ENCODE measurements at regions not wholly inside any gene's neighbourhood (a gene's known extent, or its start where the extent isn't known, plus 50 kb on each side); places are given as distances from the start of the nearest gene placed in this dataset.
"Not testable (repeated sequence)": the region's sequence is repeated elsewhere in the genome, so short reads cannot be mapped to it uniquely, and the experiment has no call there.

DNA sequence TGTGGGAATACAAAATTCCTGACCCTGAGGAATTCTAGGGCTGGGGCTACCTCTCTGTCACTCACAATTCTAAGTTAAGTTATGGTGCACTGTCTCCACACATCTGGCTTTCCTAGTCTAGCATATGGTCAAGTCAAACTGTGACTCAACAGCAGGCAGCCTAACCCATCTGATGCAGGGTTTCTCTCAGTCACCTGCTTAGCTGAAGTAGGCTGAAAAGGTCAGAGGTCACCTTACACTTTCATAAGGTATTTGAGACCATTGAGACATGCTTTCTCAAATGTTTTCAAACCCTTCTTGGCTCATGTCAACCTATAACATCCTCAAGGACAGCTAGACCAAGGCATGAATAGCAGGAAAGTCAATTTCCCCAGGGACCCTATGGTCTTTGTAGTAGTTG lies 196.5 kb upstream of the STK26 start:
- DNase-seq (ENCODE audit: low read depth in 2 of 2), result no peak

DNA sequence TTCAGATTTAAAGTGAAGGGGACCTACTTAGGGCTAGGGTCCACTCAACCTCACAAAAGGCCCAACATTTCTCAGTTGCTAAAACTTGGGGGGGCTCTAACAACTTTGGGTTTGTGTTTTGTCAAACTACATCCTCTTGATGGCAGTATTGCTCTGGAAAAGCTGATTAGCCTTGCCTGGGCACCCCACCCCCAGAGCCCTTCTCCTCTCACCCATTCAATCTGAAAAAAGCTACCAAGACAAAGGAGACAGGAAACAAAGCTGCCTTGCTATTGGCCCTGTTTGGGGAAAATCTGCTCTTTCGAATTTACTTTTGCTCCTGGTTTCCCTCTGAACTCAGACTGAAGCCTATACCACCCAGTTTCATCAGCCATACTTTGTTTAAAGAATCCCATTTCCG lies 195.2 kb upstream of the STK26 start:
- no peak for DNase-seq (ENCODE audit: low read depth in 2 of 2)

DNA sequence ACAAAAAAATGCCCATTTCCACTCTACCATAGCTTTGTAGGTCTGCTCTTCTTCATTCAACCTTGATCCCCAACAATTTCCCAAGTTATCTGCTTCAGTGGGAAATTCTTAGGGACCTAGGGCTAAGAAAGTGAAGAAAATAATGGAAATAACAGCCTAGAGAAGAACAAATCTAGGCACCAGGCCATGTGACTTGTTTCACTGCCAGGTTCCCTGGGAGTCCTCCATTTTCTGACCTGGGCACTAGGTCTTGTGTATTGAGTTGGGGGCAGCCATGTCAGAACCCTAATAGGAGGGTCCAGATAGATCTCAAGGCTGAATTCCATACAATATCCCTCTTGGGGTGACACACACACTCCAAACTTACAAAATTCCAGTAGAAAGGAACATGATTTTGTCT lies 194.6 kb upstream of the STK26 start:
- DNase-seq (ENCODE audit: low read depth in 2 of 2), result no peak

DNA sequence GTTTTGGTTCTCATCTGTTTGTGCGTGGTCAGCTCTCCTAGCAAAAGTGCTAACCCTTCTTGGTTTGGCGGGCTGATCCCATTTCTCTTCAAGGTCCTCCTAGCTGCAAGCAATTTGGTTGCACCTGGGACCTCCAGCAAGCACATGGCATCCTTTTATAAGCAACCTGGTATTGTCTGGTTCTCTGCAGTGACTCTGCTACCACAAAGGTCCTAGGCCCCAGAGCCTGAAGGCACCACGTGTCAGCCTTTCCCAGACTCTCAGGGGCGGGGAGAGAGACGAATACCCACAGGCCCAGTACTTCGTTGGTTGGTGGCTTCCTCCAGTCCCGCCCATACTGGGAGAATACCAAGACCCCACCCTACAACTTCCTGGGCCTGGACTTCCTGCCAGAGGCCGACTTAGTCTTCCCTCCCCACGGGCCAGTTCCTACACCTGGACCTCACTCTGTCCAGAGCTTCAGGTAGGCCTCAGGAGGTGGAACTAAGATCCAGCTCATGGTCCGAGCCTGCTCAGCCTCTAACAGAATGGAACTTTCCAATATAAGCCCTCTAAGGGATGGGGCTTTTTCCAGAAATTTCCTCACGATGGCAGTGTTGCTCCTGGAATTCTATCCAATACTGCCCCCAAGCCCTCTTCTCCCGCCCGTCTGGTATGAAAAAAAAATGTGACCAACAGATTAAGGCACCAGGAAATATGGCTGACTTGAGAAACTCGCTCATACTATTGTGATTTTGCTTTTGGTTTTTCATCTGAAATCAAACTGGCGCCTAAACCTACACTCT lies 192.5 kb upstream of the STK26 start:
- DNase-seq (ENCODE audit: low read depth in 2 of 2), result no peak

DNA sequence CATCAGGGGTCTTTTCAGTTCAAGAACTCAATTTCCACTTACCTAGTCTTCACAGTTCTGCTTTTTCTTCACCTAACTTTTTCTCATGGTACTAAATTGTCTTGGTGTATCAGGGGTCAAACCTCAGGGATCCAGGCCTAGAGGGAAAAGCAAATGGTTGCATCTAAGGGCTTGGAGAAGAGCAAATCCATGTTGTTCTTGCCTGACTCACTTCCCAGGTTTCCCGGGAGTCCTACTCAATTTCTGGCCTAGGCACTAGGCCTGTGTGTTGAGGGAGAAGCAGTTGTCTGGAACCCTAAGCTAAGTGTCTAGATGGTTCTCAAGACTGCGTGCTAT lies 191.9 kb upstream of the STK26 start:
- DNase-seq (ENCODE audit: low read depth in 2 of 2), result no peak

DNA sequence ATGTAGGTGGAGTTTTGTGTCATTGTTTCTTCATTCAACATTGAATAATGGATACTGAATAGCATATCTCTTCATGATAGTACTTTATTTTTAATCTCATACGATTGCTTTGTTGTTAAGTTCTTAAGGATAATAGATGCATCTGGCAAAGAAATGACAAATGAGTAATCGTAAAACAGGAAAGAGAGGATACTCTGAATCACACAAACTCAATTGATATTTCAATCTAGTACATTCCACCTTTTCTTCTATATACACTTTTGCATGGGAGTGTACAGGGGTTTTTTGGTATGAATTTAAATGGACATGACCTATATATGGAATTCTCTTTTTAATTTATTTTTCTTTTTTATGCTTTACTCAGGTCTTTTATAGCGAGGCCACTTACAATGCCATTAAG lies 186.9 kb upstream of the STK26 start:
- DNase-seq (ENCODE audit: low read depth in 2 of 2), result no peak

DNA sequence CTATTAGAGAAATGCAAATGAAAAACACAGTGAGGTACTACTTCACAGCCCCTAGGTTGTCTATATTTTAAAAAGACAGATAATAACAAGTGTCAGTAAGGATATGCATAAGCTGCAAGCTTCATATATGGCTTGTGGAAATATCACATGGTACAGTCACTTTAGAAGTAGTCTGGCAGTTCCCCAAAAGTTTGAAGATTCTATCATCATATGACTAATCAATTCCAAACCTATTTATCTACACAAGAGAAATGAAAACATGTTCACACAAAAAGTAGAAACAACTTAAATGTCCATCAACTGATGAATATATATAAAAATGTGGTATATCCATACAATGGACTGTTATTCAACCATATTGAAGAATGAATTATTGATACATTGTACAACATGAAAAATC lies 185.8 kb upstream of the STK26 start:
- no peak for DNase-seq (ENCODE audit: low read depth in 2 of 2)

DNA sequence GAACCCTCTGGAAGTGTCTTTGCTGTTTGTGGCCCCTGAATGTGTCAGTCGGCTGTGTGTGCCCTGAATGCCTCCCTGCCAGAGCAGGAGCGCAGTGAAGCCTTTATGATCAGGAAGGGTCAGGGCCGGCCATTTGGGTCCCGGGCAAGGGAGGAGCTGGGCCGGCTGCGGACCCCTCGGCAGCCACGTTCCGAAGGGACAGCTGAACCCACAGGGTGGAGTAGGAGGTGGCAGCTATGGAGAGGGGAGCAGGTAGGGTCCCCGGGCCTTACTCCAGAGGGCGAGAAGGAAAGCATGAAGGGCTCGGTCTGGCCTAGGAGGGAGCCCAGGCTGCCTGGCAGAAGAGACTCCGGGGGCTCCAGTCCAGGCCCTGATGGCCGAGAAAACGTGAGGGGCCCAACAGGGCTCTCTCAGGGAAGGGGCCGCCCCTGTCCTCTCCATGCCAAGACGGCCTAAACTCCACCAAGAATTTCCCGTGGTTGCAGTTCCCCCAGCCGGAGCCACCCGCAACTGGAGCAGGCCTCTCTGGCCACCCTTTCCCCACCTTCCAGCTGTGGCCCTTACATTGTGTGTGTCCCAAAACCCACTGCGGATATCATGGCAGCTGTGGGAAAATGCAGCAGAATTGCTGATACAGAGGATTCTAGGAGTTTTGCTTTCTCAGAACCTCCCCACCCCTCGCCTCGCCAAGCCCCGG lies 182.2 kb upstream of the STK26 start:
- DNase-seq (ENCODE audit: low read depth in 2 of 2), result no peak

DNA sequence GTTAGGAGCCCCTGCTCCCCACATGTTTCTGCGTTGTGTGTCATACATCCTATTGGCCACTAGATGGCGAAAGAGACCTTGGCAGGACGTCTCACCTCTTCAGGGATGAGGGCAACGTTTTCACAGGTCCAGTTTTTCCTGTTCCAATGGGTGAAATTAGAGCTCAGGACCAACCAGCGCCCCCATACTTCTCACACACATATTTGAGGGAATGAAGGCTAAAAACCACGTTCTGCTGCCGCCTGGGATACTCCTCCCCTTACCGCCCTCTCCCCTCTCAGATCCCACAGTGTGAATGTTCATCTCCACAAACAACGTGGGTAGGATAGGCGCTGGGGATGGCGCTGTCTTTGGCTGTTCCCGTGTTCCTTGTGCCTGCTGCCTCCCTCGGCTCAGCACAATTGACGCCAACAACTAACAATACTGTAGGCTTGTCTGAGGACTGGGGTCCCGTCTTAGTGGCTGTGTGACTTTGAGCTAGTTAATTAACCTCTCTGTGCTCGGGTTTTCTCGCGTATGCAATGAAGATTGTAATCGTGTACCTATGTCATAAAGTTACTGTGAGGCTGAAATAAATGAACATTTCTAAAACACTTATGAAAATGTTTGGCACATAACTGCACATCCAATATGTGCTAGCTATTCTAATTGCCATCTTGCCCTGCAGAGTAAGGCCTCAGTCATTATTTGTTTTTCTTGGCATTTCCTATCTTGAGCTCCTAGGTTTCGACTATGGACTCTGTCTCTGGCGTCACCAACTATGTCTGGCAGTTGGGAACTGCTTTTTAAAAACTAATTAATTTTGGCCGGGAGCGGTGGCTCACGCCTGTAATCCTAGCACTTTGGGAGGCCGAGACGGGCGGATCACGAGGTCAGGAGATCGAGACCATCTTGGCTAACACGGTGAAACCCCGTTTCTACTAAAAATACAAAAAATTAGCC lies 181.3 kb upstream of the STK26 start:
- DNase-seq (ENCODE audit: low read depth in 2 of 2), result no peak

DNA sequence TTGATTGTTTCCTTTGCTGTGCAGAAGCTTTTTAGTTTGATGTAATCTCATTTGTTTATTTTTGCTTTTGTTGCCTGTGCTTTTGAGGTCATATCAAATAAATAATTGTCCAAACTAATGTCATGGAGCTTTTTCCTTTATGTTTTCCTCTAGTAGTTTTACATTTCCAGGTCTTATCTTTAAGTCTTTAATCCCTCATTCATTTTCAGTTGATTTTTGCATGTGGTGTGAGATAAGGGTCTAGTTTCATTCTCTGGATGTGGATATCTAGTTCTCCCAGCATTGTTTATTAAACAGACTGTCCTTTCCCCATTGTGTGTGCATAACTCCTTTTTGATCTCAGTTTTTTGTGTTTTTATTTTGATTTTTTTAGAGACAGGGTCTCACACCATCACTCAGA lies 179.1 kb upstream of the STK26 start:
- DNase-seq (ENCODE audit: low read depth in 2 of 2), result no peak

DNA sequence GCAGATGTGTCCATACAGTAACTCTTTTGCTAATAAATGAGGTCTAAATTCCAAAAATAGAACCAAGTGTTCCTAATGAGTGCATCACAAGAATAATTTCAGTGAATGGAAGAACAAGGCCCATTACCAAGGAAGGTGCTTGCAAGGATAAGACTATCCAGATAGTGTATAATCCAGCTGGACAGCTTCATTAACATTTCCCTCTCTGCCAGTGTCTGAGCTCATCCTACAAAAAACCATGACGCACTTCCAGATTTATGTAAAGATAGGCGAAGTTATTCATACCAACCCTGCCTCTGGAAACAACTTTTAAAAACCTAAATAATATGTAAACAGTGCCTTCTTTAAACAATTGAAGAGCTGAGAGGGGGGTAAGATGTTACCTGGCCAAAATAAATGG lies 177.9 kb upstream of the STK26 start:
- no peak for DNase-seq (ENCODE audit: low read depth in 2 of 2)

DNA sequence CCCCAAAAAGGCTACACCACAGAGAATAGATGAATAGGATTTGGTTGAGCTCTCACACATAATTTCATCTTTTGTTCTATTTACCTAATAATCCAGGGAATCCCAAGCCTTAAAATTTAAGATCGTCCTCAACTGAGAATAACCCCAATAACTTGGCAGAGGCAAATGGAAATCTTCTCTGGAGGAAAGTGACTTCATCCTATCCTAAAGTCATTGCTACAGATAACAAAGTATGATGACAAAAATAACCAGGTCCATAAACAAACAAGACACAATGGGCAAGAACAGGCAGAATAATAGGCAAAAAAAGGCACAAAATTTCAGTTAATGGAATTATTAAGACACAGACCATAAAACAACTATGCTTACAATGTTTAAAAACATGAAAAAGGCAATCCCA lies 177.3 kb upstream of the STK26 start:
- no peak for DNase-seq (ENCODE audit: low read depth in 2 of 2)

DNA sequence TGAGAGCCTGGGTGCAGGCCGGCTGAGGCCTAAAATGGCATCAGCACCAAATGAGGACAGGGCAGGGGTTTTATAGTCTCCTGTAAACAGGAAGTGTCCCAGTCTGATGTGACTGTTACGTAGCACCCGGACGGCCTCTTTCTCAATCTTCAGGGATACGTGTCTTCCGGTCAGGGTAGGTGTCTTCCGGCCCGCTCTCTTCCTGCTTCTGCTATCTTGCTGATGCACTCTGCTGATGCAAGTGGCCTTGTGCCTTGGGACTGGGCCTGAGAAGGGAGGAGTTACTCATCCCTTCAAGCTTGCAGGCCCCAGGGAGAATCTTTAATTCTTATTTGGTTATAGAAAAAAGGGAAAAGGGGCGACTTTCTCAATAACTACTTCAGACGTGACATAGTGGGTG lies 172.1 kb upstream of the STK26 start:
- DNase-seq (ENCODE audit: low read depth in 2 of 2), result not testable (repeated sequence)

DNA sequence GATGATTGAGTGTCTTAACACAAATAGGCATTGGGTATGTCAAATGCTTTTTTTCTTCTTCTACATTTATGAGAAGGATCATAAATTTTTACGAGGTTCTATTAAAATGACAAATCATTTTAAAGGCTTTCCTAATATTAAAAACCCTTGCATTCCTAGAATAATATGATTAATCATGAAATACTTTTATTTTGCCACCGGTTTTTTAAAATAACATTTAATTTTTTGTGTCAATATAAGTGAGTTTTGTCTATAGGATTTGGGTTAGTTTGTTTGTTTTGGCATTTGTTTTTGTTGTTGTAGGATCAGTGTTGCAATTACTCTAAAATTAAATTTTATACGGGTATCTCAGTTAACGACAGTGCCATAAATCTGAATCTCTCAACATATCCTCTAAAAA lies 169.7 kb upstream of the STK26 start:
- no peak for DNase-seq (ENCODE audit: low read depth in 2 of 2)

DNA sequence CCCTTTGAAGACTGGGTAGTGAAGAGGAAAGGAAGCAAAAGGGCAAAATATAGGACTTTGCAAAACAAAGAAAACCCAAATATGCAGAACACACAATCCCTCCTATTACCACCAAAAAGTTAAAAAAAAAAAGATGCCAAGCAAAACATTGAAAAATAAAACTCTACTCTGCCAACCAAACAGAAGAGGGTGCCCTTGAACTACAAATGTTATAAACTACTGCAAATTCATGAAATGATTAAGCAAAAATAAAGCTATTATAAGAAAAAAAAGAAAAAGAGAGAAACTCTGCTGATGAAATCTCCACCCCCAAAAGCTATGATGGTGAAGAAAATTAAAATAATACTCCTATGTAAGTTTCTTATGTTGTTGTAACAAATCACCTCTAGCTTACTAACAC lies 168.5 kb upstream of the STK26 start:
- no peak for DNase-seq (ENCODE audit: low read depth in 2 of 2)

DNA sequence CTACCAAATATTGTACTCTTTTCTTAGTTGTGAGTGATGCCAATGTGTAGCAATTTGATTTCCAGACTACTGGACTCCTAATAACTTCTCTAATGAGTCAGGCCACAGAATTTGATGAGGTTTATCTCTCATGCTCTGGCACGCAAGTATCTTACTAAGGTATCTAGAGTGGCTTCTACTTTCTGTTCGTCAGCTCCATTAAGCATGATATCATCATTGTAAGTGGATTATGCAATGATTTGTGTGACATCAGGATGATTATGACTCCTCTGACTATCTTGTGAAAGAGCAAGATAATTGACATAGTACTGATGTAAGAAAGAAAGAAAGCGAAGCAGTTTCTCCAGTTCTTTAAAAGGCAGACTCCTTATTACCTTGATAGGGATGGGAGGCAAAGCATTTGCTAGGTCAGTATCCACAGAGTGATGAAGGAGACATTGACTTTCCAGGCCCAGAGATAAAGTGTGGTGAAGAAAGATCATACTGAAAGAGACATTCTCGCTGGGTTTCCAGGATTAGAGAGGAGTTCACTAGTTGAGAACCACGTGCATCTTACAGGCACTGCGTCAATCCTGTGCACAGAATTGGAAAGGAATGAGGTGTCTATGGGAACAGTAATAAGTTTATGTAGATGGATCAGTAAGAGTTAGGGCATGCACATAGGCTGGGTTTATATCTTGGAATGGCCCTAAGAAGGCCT lies 161.9 kb upstream of the STK26 start:
- no peak for DNase-seq (ENCODE audit: low read depth in 2 of 2)

DNA sequence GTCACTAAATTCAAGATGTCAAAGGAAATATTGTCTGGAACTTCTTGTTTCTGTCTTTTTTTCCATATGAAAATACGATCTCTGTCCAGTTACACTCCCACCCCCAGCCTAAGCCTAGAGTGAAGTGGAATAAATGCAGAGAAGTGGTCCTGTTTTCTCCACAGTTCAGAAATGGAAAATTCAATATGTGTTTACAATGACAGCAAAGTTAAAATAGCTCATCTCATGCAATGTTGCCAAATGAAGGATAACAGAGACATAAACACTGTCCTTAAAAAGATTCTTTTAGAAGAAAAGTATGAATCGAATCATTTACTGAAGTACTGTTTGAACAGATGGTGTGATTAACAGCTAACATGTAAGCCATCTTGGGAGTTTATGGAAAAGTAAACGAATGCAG lies 160.8 kb upstream of the STK26 start:
- no peak for DNase-seq (ENCODE audit: low read depth in 2 of 2)

DNA sequence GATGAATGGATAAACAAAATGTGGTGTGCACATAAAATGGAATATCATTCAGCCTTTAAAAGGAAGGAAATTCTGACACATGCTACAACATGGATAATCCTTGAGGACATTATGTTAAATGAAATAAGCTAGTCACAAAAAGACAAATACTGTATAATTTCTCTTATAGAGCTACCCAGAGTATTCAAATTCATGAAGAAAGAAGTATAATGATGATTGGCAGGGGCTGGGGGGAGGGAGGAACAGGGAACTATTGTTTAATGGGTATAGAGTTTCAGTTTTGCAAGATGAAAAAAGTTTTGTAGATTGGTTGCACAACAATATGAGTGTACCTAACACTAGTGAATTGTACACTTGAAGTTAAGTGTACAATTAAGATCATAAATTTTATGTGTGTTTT lies 153.9 kb upstream of the STK26 start:
- DNase-seq (ENCODE audit: low read depth in 2 of 2), result no peak

DNA sequence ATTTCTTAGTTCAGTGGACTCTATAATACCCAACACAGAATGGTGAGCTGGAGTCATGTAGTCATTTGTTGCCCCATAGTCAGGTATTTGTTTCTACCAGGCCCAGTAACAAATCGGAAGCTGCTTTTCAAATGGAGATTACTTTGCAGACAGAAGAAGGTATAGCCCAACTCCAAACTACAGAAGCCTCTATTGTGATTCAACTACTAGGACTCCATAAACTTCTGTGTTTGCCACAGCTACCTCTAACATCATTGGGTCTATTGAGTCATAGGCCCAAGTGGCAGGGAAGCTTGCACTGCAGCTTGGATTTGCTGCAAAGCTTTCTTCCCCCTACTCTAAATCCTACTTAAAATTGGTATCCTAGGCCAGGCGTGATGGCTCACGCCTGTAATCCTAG lies 148.8 kb upstream of the STK26 start:
- no peak for DNase-seq (ENCODE audit: low read depth in 2 of 2)

DNA sequence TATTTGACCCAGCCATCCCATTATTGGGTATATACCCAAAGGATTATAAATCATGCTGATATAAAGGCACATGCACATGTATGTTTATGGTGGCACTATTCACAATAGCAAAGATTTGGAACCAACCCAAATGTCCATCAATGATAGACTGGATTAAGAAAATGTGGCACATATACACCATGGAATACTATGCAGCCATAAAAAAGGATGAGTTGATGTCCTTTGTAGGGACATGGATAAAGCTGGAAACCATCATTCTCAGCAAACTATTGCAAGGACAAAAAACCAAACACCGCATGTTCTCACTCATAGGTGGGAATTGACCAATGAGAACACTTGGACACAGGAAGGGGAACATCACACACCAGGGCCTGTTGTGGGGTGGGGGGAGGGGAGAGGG lies 147.3 kb upstream of the STK26 start:
- DNase-seq (ENCODE audit: low read depth in 2 of 2), result not testable (repeated sequence)

DNA sequence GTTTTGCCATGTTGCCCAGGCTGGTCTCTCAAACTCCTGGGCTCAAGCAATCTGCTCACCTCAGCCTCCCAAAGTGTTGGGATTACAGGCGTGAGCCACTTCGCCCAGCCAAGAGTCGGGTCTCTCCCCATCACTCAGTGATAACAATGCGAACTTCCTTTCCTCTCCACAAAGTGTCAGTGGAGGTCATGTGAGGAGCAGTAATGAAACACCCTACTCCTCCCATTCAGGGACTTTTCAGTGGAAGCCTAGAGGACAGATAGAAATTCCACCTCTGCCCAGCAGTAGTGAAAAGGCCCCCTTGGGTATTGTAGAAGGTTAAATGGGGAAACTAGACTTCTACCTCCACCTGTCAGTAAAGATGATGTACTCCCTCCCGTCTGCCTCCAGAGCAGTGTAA lies 141.9 kb upstream of the STK26 start:
- no peak for DNase-seq (ENCODE audit: low read depth in 2 of 2)

DNA sequence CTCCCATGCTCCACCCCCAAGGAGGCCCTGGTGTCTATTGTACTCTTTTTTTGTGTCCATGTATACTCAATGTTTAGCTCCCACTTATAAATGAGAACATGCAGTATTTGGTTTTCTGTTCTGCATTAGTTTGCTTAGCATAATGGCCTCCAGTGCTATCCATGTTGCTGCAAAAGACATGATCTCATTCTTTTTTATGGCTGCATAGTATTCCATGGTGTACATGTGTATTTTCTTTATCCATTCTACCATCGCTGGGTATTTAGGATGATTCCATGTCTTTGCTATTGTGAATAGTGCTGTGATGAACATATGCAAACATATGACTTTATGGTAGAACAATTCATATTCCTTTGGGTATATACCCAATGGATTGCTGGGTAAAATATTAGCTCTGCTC lies 138.1 kb upstream of the STK26 start:
- DNase-seq (ENCODE audit: low read depth in 2 of 2), result not testable (repeated sequence)

Data from stimulated activated CD8-positive, alpha-beta memory T cell treated with anti-CD3 and anti-CD28 coated beads, Interleukin-7, amount 100 ng/mL, for 4 hours (primary cell).